ENCODE measurements at regions not wholly inside any gene's neighbourhood (a gene's known extent, or its start where the extent isn't known, plus 50 kb on each side); places are given as distances from the start of the nearest gene placed in this dataset.

- no peak for DNase-seq (ENCODE audit: low spot score)
Measured at GRCh38 chr2:103506812-103507211, 745.0 kb downstream of the TMEM182 start.

GRCh38 chr2:103512442-103512841, 750.6 kb downstream of the TMEM182 start:
- DNase-seq (ENCODE audit: low spot score) = no peak

- DNase-seq (ENCODE audit: low spot score) = no peak
Measured at GRCh38 chr2:103520547-103520946, 758.7 kb downstream of the TMEM182 start.

GRCh38 chr2:103525756-103526155, 763.9 kb downstream of the TMEM182 start:
- no peak for DNase-seq (ENCODE audit: low spot score)

- DNase-seq (ENCODE audit: low spot score) = no peak
Measured at GRCh38 chr2:103526757-103527156, 764.9 kb downstream of the TMEM182 start.

- no peak for DNase-seq (ENCODE audit: low spot score)
Measured at GRCh38 chr2:103527278-103527677, 765.4 kb downstream of the TMEM182 start.

GRCh38 chr2:103529798-103530502, 768.1 kb downstream of the TMEM182 start:
- DNase-seq (ENCODE audit: low spot score) = no peak

- DNase-seq (ENCODE audit: low spot score) = no peak
Measured at GRCh38 chr2:103552775-103553174, 790.9 kb downstream of the TMEM182 start.

GRCh38 chr2:103594823-103595222, 833.0 kb downstream of the TMEM182 start:
- DNase-seq (ENCODE audit: low spot score) = no peak

GRCh38 chr2:103605071-103605780, 843.4 kb downstream of the TMEM182 start:
- DNase-seq (ENCODE audit: low spot score) = no peak

- DNase-seq (ENCODE audit: low spot score) = no peak
Measured at GRCh38 chr2:103615611-103616105, 853.8 kb downstream of the TMEM182 start.

- no peak for DNase-seq (ENCODE audit: low spot score)
Measured at GRCh38 chr2:103616891-103617290, 855.1 kb downstream of the TMEM182 start.

- no peak for DNase-seq (ENCODE audit: low spot score)
Measured at GRCh38 chr2:103618112-103618511, 856.3 kb downstream of the TMEM182 start.

GRCh38 chr2:103627301-103627700, 865.5 kb downstream of the TMEM182 start:
- DNase-seq (ENCODE audit: low spot score) = no peak

GRCh38 chr2:103638978-103639377, 877.1 kb downstream of the TMEM182 start:
- DNase-seq (ENCODE audit: low spot score) = no peak

GRCh38 chr2:103656558-103656957, 894.7 kb downstream of the TMEM182 start:
- DNase-seq (ENCODE audit: low spot score) = no peak

GRCh38 chr2:103660519-103660918, 898.7 kb downstream of the TMEM182 start:
- DNase-seq (ENCODE audit: low spot score) = no peak

GRCh38 chr2:103660947-103661346, 899.1 kb downstream of the TMEM182 start:
- DNase-seq (ENCODE audit: low spot score) = no peak

- DNase-seq (ENCODE audit: low spot score) = no peak
Measured at GRCh38 chr2:103664690-103665089, 902.9 kb downstream of the TMEM182 start.

GRCh38 chr2:103667335-103667884, 905.6 kb downstream of the TMEM182 start:
- DNase-seq (ENCODE audit: low spot score) = no peak

GRCh38 chr2:103669531-103669930, 907.7 kb downstream of the TMEM182 start:
- DNase-seq (ENCODE audit: low spot score) = no peak
